Loucy (cell line): ENCODE measurements at regions not wholly inside any gene's neighbourhood (a gene's known extent, or its start where the extent isn't known, plus 50 kb on each side); places are given as distances from the start of the nearest gene placed in this dataset.
"Not testable (repeated sequence)": the region's sequence is repeated elsewhere in the genome, so short reads cannot be mapped to it uniquely, and the experiment has no call there.

Source experiments
- H2AFZ ChIP-seq: fragments of 200-600 bp; sonication (generic); 2 replicates; pipeline ENCODE4 v1.6.0; 2016; ENCODE audit warnings: antibody characterized with exemption, mild to moderate bottlenecking, low read length, moderate library complexity
- H3F3A ChIP-seq: fragments of 200-600 bp; 2 replicates; pipeline ENCODE4 v1.6.0; 2016; ENCODE audit warnings: antibody characterized with exemption, low read depth, mild to moderate bottlenecking
- H3K27me3 ChIP-seq: fragments of 200-600 bp; sonication (generic); 2 replicates; pipeline ENCODE4 v1.6.1; 2014; ENCODE audit warnings: low read length, mild to moderate bottlenecking; ENCODE audit not compliant: insufficient read depth, poor library complexity, severe bottlenecking
- H3K36me3 ChIP-seq: fragments of 200-600 bp; sonication (generic); 2 replicates; pipeline ENCODE4 v1.6.1; 2016; ENCODE audit warnings: low read length; ENCODE audit not compliant: insufficient read depth
- H3K4me1 ChIP-seq: fragments of 200-600 bp; sonication (generic); 2 replicates; pipeline ENCODE4 v1.5.1; 2014; ENCODE audit warnings: low read length, mild to moderate bottlenecking; ENCODE audit not compliant: insufficient read depth, poor library complexity, severe bottlenecking
- H3K4me2 ChIP-seq: fragments of 200-600 bp; sonication (generic); 2 replicates; pipeline ENCODE4 v1.6.0; 2014; ENCODE audit warnings: antibody characterized with exemption, low read length, low read depth, mild to moderate bottlenecking; ENCODE audit not compliant: poor library complexity, severe bottlenecking
- H3K4me3 ChIP-seq: fragments of 200-600 bp; sonication (generic); 2 replicates; pipeline ENCODE4 v1.5.1; 2014; ENCODE audit warnings: low read length, mild to moderate bottlenecking, mixed read lengths; ENCODE audit not compliant: poor library complexity, severe bottlenecking
- H3K79me2 ChIP-seq: fragments of 200-600 bp; sonication (generic); 2 replicates; pipeline ENCODE4 v1.6.1; 2014; ENCODE audit warnings: low read length; ENCODE audit not compliant: insufficient read depth
- H3K9ac ChIP-seq: fragments of 200-600 bp; sonication (generic); 2 replicates; pipeline ENCODE4 v1.6.0; 2014; ENCODE audit warnings: mild to moderate bottlenecking, low read depth, low read length, moderate library complexity; ENCODE audit not compliant: poor library complexity, severe bottlenecking
- H3K9me2 ChIP-seq: fragments of 200-600 bp; sonication (generic); replicated peaks from 2 replicates; pipeline ENCODE4 v1.6.1; 2016; ENCODE audit warnings: low read depth, low read length, mixed read lengths
- H3K9me3 ChIP-seq: fragments of 200-600 bp; sonication (generic); 2 replicates; pipeline ENCODE4 v1.6.1; 2014; ENCODE audit warnings: mild to moderate bottlenecking, antibody characterized with exemption, low read length, low read depth; ENCODE audit not compliant: insufficient read depth
- H4K20me1 ChIP-seq: fragments of 200-600 bp; sonication (generic); 2 replicates; pipeline ENCODE4 v1.6.0; 2014; ENCODE audit warnings: antibody characterized with exemption, low read length, mild to moderate bottlenecking; ENCODE audit not compliant: insufficient read depth, poor library complexity, severe bottlenecking
- CTCF ChIP-seq: fragments of 200-600 bp; sonication (generic); conservative IDR thresholded peaks from 2 replicates; pipeline ENCODE4 v1.5.1; 2014; ENCODE audit warnings: mild to moderate bottlenecking, antibody characterized with exemption, low read length
- EZH2phosphoT487 ChIP-seq: fragments of 200-600 bp; IDR thresholded peaks from 2 replicates; pipeline ENCODE4 v1.6.1; 2018; ENCODE audit warnings: antibody characterized with exemption, mild to moderate bottlenecking, moderate library complexity, borderline replicate concordance

GRCh38 chr1:201643835-201644104, 104.8 kb downstream of the NAV1 start:
- Histone ChIP-seq H3K4me1 (no peaks in the 10 kb centered on the region), H2AFZ (no peak overlapping the region), H3K36me3 (no peaks in the 10 kb centered on the region), H3K4me3 (no peak overlapping the region), H3K9me2 (no peaks in the 10 kb centered on the region), H4K20me1 (no peaks in the 10 kb centered on the region), H3K9ac (no peak overlapping the region), H3K79me2 (no peaks in the 10 kb centered on the region), H3F3A (no peaks in the 10 kb centered on the region), H3K9me3 (no peaks in the 10 kb centered on the region), H3K27me3 (no peaks in the 10 kb centered on the region), H3K4me2 (no peak overlapping the region)
- TF ChIP-seq EZH2phosphoT487 (no peak), CTCF (no peak)

- Histone ChIP-seq H3F3A (no peaks in the 10 kb centered on the region), H3K36me3 (no peaks in the 10 kb centered on the region), H3K4me1 (no peaks in the 10 kb centered on the region), H3K9me3 (no peaks in the 10 kb centered on the region), H3K27me3 (no peaks in the 10 kb centered on the region), H3K79me2 (no peaks in the 10 kb centered on the region), H3K9me2 (no peaks in the 10 kb centered on the region), H3K4me3 (no peak overlapping the region), H4K20me1 (no peaks in the 10 kb centered on the region), H3K9ac (no peak overlapping the region), H2AFZ (no peak overlapping the region), H3K4me2 (no peak overlapping the region)
- TF ChIP-seq EZH2phosphoT487 (no peak), CTCF (no peak)
These were observed 105.3 kb downstream of the NAV1 start for GRCh38 chr1:201644197-201644596.

GRCh38 chr1:201645000-201645399, 106.1 kb downstream of the NAV1 start:
- H4K20me1 ChIP-seq, H3F3A ChIP-seq, H3K79me2 ChIP-seq, H3K9ac ChIP-seq, H3K9me3 ChIP-seq, H3K4me3 ChIP-seq, H3K27me3 ChIP-seq, H3K4me2 ChIP-seq, H3K36me3 ChIP-seq, H3K9me2 ChIP-seq, H3K4me1 ChIP-seq, H2AFZ ChIP-seq: not testable (repeated sequence)

- no peak for TF ChIP-seq EZH2phosphoT487
- TF ChIP-seq CTCF, result no peak
- no peaks in the 10 kb centered on the region for H3K4me1 ChIP-seq
- no peaks in the 10 kb centered on the region for H3K9me3 ChIP-seq
- H3K27me3 ChIP-seq, result no peaks in the 10 kb centered on the region
- H3K36me3 ChIP-seq, result no peaks in the 10 kb centered on the region
- no peaks in the 10 kb centered on the region for H3F3A ChIP-seq
- H2AFZ ChIP-seq, result no peak overlapping the region
- H3K79me2 ChIP-seq, result no peaks in the 10 kb centered on the region
- H3K4me3 ChIP-seq, result no peak overlapping the region
- no peaks in the 10 kb centered on the region for H4K20me1 ChIP-seq
- no peak overlapping the region for H3K9ac ChIP-seq
- no peak overlapping the region for H3K4me2 ChIP-seq
- H3K9me2 ChIP-seq, result no peaks in the 10 kb centered on the region
These were observed 107.0 kb downstream of the NAV1 start for GRCh38 chr1:201645956-201646355.
